SU-DHL-6 (cell line): ENCODE measurements at regions not wholly inside any gene's neighbourhood (a gene's known extent, or its start where the extent isn't known, plus 50 kb on each side); places are given as distances from the start of the nearest gene placed in this dataset.

ENCODE experiments used
- H2AFZ ChIP-seq: fragments of 200-600 bp; sonication (generic); 2 replicates; pipeline ENCODE4 v1.6.1; 2014; ENCODE audit warnings: low read depth, mild to moderate bottlenecking, moderate library complexity, mixed read lengths, antibody characterized with exemption, low read length; ENCODE audit not compliant: severe bottlenecking
- H3F3A ChIP-seq: fragments of 200-600 bp; shearing (Covaris generic); 2 replicates; pipeline ENCODE4 v1.6.0; 2016; ENCODE audit warnings: antibody characterized with exemption, mild to moderate bottlenecking; ENCODE audit not compliant: insufficient read depth
- H3K27ac ChIP-seq: fragments of 200-600 bp; sonication (generic); 2 replicates; pipeline ENCODE4 v1.5.1; 2016; ENCODE audit warnings: low read depth, mild to moderate bottlenecking, low read length, moderate library complexity, mixed read lengths
- H3K27me3 ChIP-seq: fragments of 200-600 bp; sonication (generic), shearing (Covaris generic); 2 replicates; pipeline ENCODE4 v1.6.0; 2014; ENCODE audit warnings: mild to moderate bottlenecking, low read length
- H3K36me3 ChIP-seq: fragments of 200-600 bp; sonication (generic); 2 replicates; pipeline ENCODE4 v1.6.1; 2014; ENCODE audit warnings: mild to moderate bottlenecking, low read length, mixed read lengths
- H3K4me2 ChIP-seq: fragments of 300-600, 200-600 bp; shearing (Covaris generic), sonication (generic); 2 replicates; pipeline ENCODE4 v1.6.0; 2014; ENCODE audit warnings: low read length, low read depth, mild to moderate bottlenecking; ENCODE audit not compliant: poor library complexity, severe bottlenecking
- H3K4me3 ChIP-seq: fragments of 200-600 bp; sonication (generic); 2 replicates; pipeline ENCODE4 v1.5.1; 2014; ENCODE audit warnings: antibody characterized with exemption, low read length, mild to moderate bottlenecking, mixed read lengths; ENCODE audit not compliant: insufficient read depth, poor library complexity, severe bottlenecking
- H3K79me2 ChIP-seq: fragments of 200-600 bp; sonication (generic); 2 replicates; pipeline ENCODE4 v1.6.1; 2014; ENCODE audit warnings: mild to moderate bottlenecking, low read length, moderate library complexity; ENCODE audit not compliant: insufficient read depth
- H3K9ac ChIP-seq: fragments of 200-600 bp; sonication (generic); 2 replicates; pipeline ENCODE4 v1.7.0; 2014; ENCODE audit warnings: mild to moderate bottlenecking, low read length
- H3K9me2 ChIP-seq: fragments of 200-600 bp; sonication (generic); replicated peaks from 2 replicates; pipeline ENCODE4 v1.6.1; 2014; ENCODE audit warnings: low read length; ENCODE audit not compliant: insufficient read depth
- H3K9me3 ChIP-seq: fragments of 200-600 bp; sonication (generic); 2 replicates; pipeline ENCODE4 v1.6.1; 2014; ENCODE audit warnings: low read length, mixed read lengths; ENCODE audit not compliant: insufficient read depth
- H4K20me1 ChIP-seq: fragments of 200-600 bp; sonication (generic); 2 replicates; pipeline ENCODE4 v1.6.1; 2014; ENCODE audit warnings: low read depth, mild to moderate bottlenecking, antibody characterized with exemption, low read length, moderate library complexity, mixed read lengths
- CTCF ChIP-seq: fragments of 200-600 bp; sonication (generic); IDR thresholded peaks from one replicate; pipeline ENCODE4 v1.5.1; 2017; ENCODE audit warnings: antibody characterized with exemption, mild to moderate bottlenecking, low read length, moderate library complexity; ENCODE audit not compliant: insufficient read depth, poor library complexity, severe bottlenecking
- EZH2phosphoT487 ChIP-seq: fragments of 200-600 bp; sonication (generic), shearing (Covaris generic); conservative IDR thresholded peaks from 2 replicates; pipeline ENCODE4 v1.6.1; 2018; ENCODE audit warnings: mild to moderate bottlenecking, antibody characterized with exemption, low read length, moderate library complexity, mixed read lengths

GRCh38 chr15:96234109-96234892 is 96.2 kb upstream of the NR2F2 start:
- no peak overlapping the region for H3K27ac ChIP-seq
- H3K4me2 ChIP-seq: no peak overlapping the region
- no peak overlapping the region for H2AFZ ChIP-seq

GRCh38 chr15:96237002-96237401 is 93.5 kb upstream of the NR2F2 start:
- no peaks in the 10 kb centered on the region for H3F3A ChIP-seq
- H3K4me3 ChIP-seq: no peak overlapping the region
- H3K36me3 ChIP-seq: no peaks in the 10 kb centered on the region
- H3K4me2 ChIP-seq: no peak overlapping the region
- no peak overlapping the region for H3K27ac ChIP-seq
- H3K9me2 ChIP-seq: no peaks in the 10 kb centered on the region
- H3K9ac ChIP-seq: no peak overlapping the region
- H3K79me2 ChIP-seq: no peaks in the 10 kb centered on the region
- no peaks in the 10 kb centered on the region for H3K9me3 ChIP-seq
- H2AFZ ChIP-seq: no peak overlapping the region
- no peaks in the 10 kb centered on the region for H4K20me1 ChIP-seq
- no peaks in the 10 kb centered on the region for H3K27me3 ChIP-seq
- TF ChIP-seq CTCF (no peak), EZH2phosphoT487 (no peak)

More at GRCh38 chr15:96234109-96234892, 96.2 kb upstream of the NR2F2 start:
- no peaks in the 10 kb centered on the region for H4K20me1 ChIP-seq
- no peak overlapping the region for H3K9ac ChIP-seq
- H3K27me3 ChIP-seq: no peaks in the 10 kb centered on the region
- TF ChIP-seq CTCF: no peak
- no peak for TF ChIP-seq EZH2phosphoT487
- no peaks in the 10 kb centered on the region for H3K79me2 ChIP-seq
- no peaks in the 10 kb centered on the region for H3K9me2 ChIP-seq
- H3K36me3 ChIP-seq: no peaks in the 10 kb centered on the region
- H3K9me3 ChIP-seq: no peaks in the 10 kb centered on the region
- no peaks in the 10 kb centered on the region for H3F3A ChIP-seq
- no peak overlapping the region for H3K4me3 ChIP-seq

- no peak overlapping the region for H3K27ac ChIP-seq
- no peaks in the 10 kb centered on the region for H3F3A ChIP-seq
- no peaks in the 10 kb centered on the region for H3K9me3 ChIP-seq
- H3K79me2 ChIP-seq: no peaks in the 10 kb centered on the region
- H2AFZ ChIP-seq: no peak overlapping the region
- H3K9ac ChIP-seq: no peak overlapping the region
- no peak overlapping the region for H3K4me3 ChIP-seq
- TF ChIP-seq CTCF: no peak
- no peak for TF ChIP-seq EZH2phosphoT487
- no peaks in the 10 kb centered on the region for H4K20me1 ChIP-seq
- H3K27me3 ChIP-seq: no peaks in the 10 kb centered on the region
- H3K9me2 ChIP-seq: no peaks in the 10 kb centered on the region
- no peak overlapping the region for H3K4me2 ChIP-seq
- no peaks in the 10 kb centered on the region for H3K36me3 ChIP-seq
Observed at GRCh38 chr15:96242761-96243160, 87.7 kb upstream of the NR2F2 start.
